Testis (tissue), 2 donors: ENCODE measurements at regions not wholly inside any gene's neighbourhood (a gene's known extent, or its start where the extent isn't known, plus 50 kb on each side); places are given as distances from the start of the nearest gene placed in this dataset.

Source experiments
- DNase-seq: peaks from one replicate; pipeline ENCODE4 v3.0.0-alpha.2; 2019
- H3K27ac ChIP-seq, 2 donors: fragments of 200-600 bp; sonication (generic); one replicate each; pipeline ENCODE4 v1.5.1; 2019
- H3K27me3 ChIP-seq: fragments of 200-600 bp; sonication (generic); one replicate; pipeline ENCODE4 v1.5.1; 2019
- H3K36me3 ChIP-seq: fragments of 200-600 bp; sonication (generic); one replicate; pipeline ENCODE4 v1.5.1; 2017; ENCODE audit warnings: low read depth; ENCODE audit errors: missing control alignments
- H3K4me1 ChIP-seq: fragments of 200-600 bp; sonication (generic); one replicate; pipeline ENCODE4 v1.5.1; 2019
- H3K4me3 ChIP-seq, 2 donors: fragments of 200-600 bp; sonication (generic); one replicate each; pipeline ENCODE4 v1.5.1; 2017 to 2019
- H3K9me3 ChIP-seq: fragments of 200-600 bp; sonication (generic); one replicate; pipeline ENCODE4 v1.5.1; 2017
- POLR2A ChIP-seq: fragments of 450-650 bp; IDR thresholded peaks from one replicate; pipeline ENCODE4 v1.6.1; 2017; ENCODE audit warnings: antibody characterized with exemption, mild to moderate bottlenecking, moderate library complexity
- WGBS, 2 donors: methylation state at CpG; one replicate each; pipeline ENCODE4 v1.1.5; 2018; 5-methylcytosine and 5-hydroxymethylcytosine counted together
- intact Hi-C: fragments of 100-400 bp; cut with DNase I; formaldehyde crosslinking; loops from one replicate; pipeline ENCODE4 v1.15.1; 2023; ENCODE audit warnings: low total_unique reads
- TF ChIP-seq, protein P1 (sequence below), 3 experiments: fragments of 450-650 bp in 2 of 3; fragments of 200-600 bp in 1 of 3; sonication (generic) in 1 of 3; IDR thresholded peaks; one replicate each; pipeline ENCODE4 v1.5.1; 2016 to 2019; ENCODE audit warnings: antibody characterized with exemption in 3 of 3, mild to moderate bottlenecking in 2 of 3, moderate library complexity in 1 of 3

DNA sequence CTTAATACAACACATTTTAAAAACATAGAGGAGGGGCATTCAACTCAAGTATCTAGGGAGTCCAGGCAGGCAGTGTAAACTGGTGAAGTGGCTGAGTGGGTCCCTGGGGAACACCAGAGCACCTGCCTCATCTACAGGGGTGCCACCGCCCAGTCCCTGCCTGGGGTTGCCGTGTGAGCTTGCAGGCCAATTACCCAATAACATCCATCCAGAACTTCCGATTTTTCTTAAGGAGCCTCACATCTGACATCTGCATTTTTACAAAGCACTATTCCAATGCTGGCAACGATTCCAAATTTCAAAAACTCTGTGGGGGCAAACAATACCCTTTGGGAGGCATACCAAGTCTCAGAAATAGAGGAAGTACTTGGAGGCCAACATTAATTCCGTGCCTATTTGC lies 288.4 kb upstream of the TSHZ2 start:
- no peaks in the 10 kb centered on the region for H3K4me1 ChIP-seq
- no peak for TF ChIP-seq POLR2A
- TF ChIP-seq, protein P1, sequence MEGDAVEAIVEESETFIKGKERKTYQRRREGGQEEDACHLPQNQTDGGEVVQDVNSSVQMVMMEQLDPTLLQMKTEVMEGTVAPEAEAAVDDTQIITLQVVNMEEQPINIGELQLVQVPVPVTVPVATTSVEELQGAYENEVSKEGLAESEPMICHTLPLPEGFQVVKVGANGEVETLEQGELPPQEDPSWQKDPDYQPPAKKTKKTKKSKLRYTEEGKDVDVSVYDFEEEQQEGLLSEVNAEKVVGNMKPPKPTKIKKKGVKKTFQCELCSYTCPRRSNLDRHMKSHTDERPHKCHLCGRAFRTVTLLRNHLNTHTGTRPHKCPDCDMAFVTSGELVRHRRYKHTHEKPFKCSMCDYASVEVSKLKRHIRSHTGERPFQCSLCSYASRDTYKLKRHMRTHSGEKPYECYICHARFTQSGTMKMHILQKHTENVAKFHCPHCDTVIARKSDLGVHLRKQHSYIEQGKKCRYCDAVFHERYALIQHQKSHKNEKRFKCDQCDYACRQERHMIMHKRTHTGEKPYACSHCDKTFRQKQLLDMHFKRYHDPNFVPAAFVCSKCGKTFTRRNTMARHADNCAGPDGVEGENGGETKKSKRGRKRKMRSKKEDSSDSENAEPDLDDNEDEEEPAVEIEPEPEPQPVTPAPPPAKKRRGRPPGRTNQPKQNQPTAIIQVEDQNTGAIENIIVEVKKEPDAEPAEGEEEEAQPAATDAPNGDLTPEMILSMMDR (IDR thresholded peaks at IDR 0.05): no peak
- no peaks in the 10 kb centered on the region for H3K36me3 ChIP-seq
- no peaks in the 10 kb centered on the region for H3K9me3 ChIP-seq
- intact Hi-C loops: no loop called here
- H3K27me3 ChIP-seq: no peaks in the 10 kb centered on the region
- no peak for DNase-seq
- H3K4me3 ChIP-seq: no peak overlapping the region
- WGBS, 2 donors: 73 to 81% methylated on average over 5 of the region's 5 CpGs
- H3K27ac ChIP-seq: no peak overlapping the region

DNA sequence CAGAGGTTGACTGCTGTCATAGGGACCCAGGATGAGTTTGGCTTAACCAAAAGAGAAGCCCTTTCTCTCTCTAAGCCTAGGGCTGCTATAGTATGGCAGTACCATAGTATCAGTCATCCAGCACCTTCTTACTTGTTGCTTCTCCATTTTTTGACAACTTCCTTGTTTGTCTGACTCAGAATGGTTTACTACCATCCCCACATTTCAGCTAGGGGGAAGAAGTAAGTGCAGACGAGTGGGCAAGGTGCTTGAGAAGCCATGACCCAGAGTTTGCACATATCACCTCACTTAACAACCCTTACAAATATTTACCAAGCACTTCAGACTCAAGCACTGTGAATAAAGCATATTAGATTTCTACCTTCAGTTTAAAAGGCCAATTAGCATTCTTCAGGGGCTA lies 289.9 kb upstream of the TSHZ2 start:
- DNase-seq: no peak
- H3K4me1 ChIP-seq: no peaks in the 10 kb centered on the region
- intact Hi-C loops: no loop called here
- no peak for TF ChIP-seq POLR2A
- TF ChIP-seq, protein P1 (IDR thresholded peaks at IDR 0.05): no peak
- H3K36me3 ChIP-seq: no peaks in the 10 kb centered on the region
- H3K27ac ChIP-seq: no peak overlapping the region
- 57 to 63% methylated on average over 1 of the region's 1 CpG for WGBS, 2 donors
- no peaks in the 10 kb centered on the region for H3K27me3 ChIP-seq
- H3K9me3 ChIP-seq: no peaks in the 10 kb centered on the region
- H3K4me3 ChIP-seq: no peak overlapping the region

DNA sequence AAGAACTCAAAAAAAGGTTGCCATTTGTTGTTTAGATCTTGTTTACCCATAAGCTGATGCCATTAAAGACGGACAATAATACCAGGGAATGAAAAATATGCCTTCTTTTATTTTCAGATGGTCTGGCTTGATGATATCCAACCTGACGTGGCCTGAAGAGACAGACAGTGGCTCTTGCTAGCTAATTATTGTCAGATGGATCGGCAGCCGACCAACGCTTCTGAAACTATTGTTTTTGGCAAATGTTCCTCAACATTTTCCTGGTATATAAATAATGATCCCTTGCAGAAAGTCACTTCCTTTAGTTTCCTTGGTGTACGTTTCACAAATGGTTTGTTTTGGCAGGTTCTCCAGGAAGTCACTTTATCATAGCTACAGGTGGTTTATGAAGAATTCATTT lies 290.9 kb upstream of the TSHZ2 start:
- DNase-seq: no peak
- Histone ChIP-seq H3K9me3 (no peaks in the 10 kb centered on the region), H3K27ac (no peak overlapping the region), H3K4me3 (no peak overlapping the region), H3K27me3 (no peaks in the 10 kb centered on the region), H3K4me1 (no peaks in the 10 kb centered on the region), H3K36me3 (no peaks in the 10 kb centered on the region)
- intact Hi-C loops: no loop called here
- WGBS, 2 donors: 71 to 81% methylated on average over 6 of the region's 6 CpGs
- TF ChIP-seq, protein P1 (IDR thresholded peaks at IDR 0.05): no peak
- TF ChIP-seq POLR2A: no peak

DNA sequence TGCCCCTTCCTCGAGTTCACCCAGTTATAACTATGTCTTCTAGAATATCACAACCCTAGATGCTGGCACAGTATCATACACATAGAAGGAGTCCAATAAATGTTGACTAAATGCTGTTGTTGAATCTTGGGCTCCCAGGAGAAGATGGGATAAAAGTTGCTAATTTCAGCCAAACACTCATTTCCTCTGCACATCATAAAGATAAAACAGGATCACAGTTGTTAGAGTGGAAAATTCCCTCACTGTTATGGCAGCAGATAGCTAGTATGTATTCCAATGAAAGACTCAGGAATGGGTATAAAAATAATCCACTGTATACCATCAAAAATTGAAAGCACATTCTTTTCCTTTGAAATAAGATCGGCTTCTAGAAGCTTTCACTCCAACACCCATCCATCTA lies 294.9 kb upstream of the TSHZ2 start:
- DNase-seq: no peak
- no peaks in the 10 kb centered on the region for H3K27me3 ChIP-seq
- 58 to 64% methylated on average over 2 of the region's 2 CpGs for WGBS, 2 donors
- no peaks in the 10 kb centered on the region for H3K4me1 ChIP-seq
- TF ChIP-seq, protein P1 (IDR thresholded peaks at IDR 0.05): no peak
- TF ChIP-seq POLR2A: no peak
- no peaks in the 10 kb centered on the region for H3K36me3 ChIP-seq
- H3K9me3 ChIP-seq: no peaks in the 10 kb centered on the region
- H3K27ac ChIP-seq: no peak overlapping the region
- intact Hi-C loops: no loop called here
- no peak overlapping the region for H3K4me3 ChIP-seq

DNA sequence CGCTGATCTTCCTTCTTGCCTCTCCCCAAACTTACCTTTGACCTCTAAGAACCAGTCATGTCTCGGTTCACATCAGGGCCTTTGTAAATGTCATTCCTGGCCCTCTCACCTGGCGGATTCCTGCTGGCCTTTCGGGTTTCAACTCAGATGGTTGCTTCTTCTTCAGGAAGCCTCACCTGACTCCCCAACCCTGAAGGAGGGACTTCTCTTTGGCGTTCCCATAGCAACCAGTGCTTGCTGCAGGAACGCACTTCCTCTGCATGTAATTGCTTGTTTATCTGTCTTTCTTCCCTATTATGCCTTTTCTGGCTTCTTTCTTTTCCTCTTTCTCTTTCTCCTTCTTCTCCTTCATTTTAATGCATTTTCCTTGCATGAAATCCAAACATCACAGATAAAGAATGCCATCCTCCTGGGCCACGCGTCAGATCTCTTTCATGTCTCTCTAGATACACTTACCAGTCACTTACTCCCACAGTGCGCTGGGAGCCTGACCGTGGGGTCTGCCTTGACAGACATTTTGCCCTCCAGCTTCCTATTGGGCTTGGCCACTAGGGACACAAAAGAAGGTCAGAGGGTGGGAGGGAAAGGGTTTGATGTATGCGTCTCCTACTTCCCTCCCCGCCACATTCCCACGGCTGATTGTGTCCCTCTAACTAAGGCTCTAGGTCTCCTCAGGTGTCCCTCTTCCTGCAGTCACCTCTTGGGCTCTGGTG lies 295.7 kb upstream of the TSHZ2 start:
- Histone ChIP-seq H3K4me1 (no peaks in the 10 kb centered on the region), H3K36me3 (no peaks in the 10 kb centered on the region), H3K27me3 (no peaks in the 10 kb centered on the region), H3K4me3 (no peak overlapping the region), H3K9me3 (no peaks in the 10 kb centered on the region), H3K27ac (no peak overlapping the region)
- 80 to 85% methylated on average over 13 of the region's 13 CpGs for WGBS, 2 donors
- DNase-seq: no peak
- intact Hi-C loops: no loop called here
- TF ChIP-seq, protein P1 (IDR thresholded peaks at IDR 0.05): no peak
- no peak for TF ChIP-seq POLR2A
